ENCODE measurements at regions not wholly inside any gene's neighbourhood (a gene's known extent, or its start where the extent isn't known, plus 50 kb on each side); places are given as distances from the start of the nearest gene placed in this dataset.

GRCh38 chr20:12353842-12354241 lies 436.1 kb downstream of the BTBD3 start (continued):
- TF ChIP-seq ZNF532 (CRISPR knock-in tag; IDR thresholded peaks at IDR 0.05; ENCODE audit: borderline replicate concordance) (no peak), ZNF281 (CRISPR knock-in tag; IDR thresholded peaks at IDR 0.05) (no peak), SMAD3 (CRISPR knock-in tag; IDR thresholded peaks at IDR 0.05; ENCODE audit: borderline replicate concordance) (no peak), ZNF232 (CRISPR knock-in tag; IDR thresholded peaks at IDR 0.05) (no peak), CREM (CRISPR knock-in tag; IDR thresholded peaks at IDR 0.05) (no peak), ETV6 (CRISPR knock-in tag; IDR thresholded peaks at IDR 0.05) (no peak), FOXK1 (CRISPR knock-in tag; IDR thresholded peaks at IDR 0.05) (no peak)

- POLR2A ChIA-PET = no interaction called here
- Mint-ChIP-seq H3K4me1 (peaks cover 32% of the 10 kb centered on the region), H3K9me3 (peaks cover 10% of the 10 kb centered on the region; the same call in 1 of the 2 replicates), H3K27me3 (ENCODE audit: low read depth) (no peaks in the 10 kb centered on the region), H3K27ac (no peak overlapping the region), H3K36me3 (no peaks in the 10 kb centered on the region), H3K4me3 (no peak overlapping the region)
- DNase-seq (ENCODE audit: low spot score) (no peak), ATAC-seq (no peak; the same call in 1 of the 2 replicates)
- CTCF ChIA-PET = interaction anchor here (0.6 to 1.5 kb wide), 2 partner anchors 342 to 1235 kb away, joined by 5 to 6 read pairs; no protein-coding TSS in a partner anchor
- TF ChIP-seq ZNF425 (CRISPR knock-in tag; conservative IDR thresholded peaks at IDR 0.05) (no peak), E2F5 (CRISPR knock-in tag; IDR thresholded peaks at IDR 0.05) (no peak), PRDM15 (CRISPR knock-in tag; IDR thresholded peaks at IDR 0.05) (no peak), ZNF317 (CRISPR knock-in tag; IDR thresholded peaks at IDR 0.05; ENCODE audit: borderline replicate concordance, low read depth) (no peak), TCF7 (CRISPR knock-in tag; IDR thresholded peaks at IDR 0.05; ENCODE audit: low read depth) (no peak), SP1 (CRISPR knock-in tag; conservative IDR thresholded peaks at IDR 0.05) (no peak), ESRRA (CRISPR knock-in tag; IDR thresholded peaks at IDR 0.05; ENCODE audit: borderline replicate concordance) (no peak), RORB (CRISPR knock-in tag; IDR thresholded peaks at IDR 0.05) (no peak), ZSCAN18 (CRISPR knock-in tag; IDR thresholded peaks at IDR 0.05) (no peak), ZNF423 (CRISPR knock-in tag; IDR thresholded peaks at IDR 0.05) (no peak)
Measured at GRCh38 chr20:12354725-12355124, 437.0 kb downstream of the BTBD3 start.

All from WTC11 (cell line).